K562 (cell line): ENCODE measurements at regions not wholly inside any gene's neighbourhood (a gene's known extent, or its start where the extent isn't known, plus 50 kb on each side); places are given as distances from the start of the nearest gene placed in this dataset.

Experiments used
- CBX5 ChIP-seq: IDR thresholded peaks from 2 replicates; pipeline ENCODE4 v1.6.1; 2014; ENCODE audit warnings: low read depth, borderline replicate concordance
- CTCF ChIP-seq, 3 experiments: IDR thresholded peaks in 2 of 3; conservative IDR thresholded peaks in 1 of 3; 2 replicates each; pipeline ENCODE4 v1.5.1; 2011 to 2012; ENCODE audit warnings: low read length in 3 of 3, mild to moderate bottlenecking in 3 of 3, control low read depth in 2 of 3, improper control_type of control experiment in 1 of 3, inconsistent platforms in 1 of 3, low read depth in 1 of 3, mixed read lengths in 1 of 3, moderate library complexity in 1 of 3; ENCODE audit not compliant: insufficient read depth in 2 of 3
- GATAD2B ChIP-seq: fragments of 450-650 bp; IDR thresholded peaks from 2 replicates; pipeline ENCODE4 v1.6.1; 2017; ENCODE audit warnings: mild to moderate bottlenecking, borderline replicate concordance
- GTF2F1 ChIP-seq: IDR thresholded peaks from 2 replicates; pipeline ENCODE4 v1.6.1; 2011; ENCODE audit warnings: low read depth, low read length, improper control_type of control experiment
- POLR2A ChIP-seq: fragments of 450-650 bp; conservative IDR thresholded peaks from 2 replicates; pipeline ENCODE4 v1.6.1; 2016
- POLR2AphosphoS5 ChIP-seq: IDR thresholded peaks from 2 replicates; pipeline ENCODE4 v1.6.1; 2011; ENCODE audit warnings: mild to moderate bottlenecking, low read depth, low read length, moderate library complexity; ENCODE audit not compliant: control insufficient read depth, insufficient read depth
- PTBP1 ChIP-seq: fragments of 200-400 bp; formaldehyde crosslinking; IDR thresholded peaks from 2 replicates; pipeline ENCODE4 v1.6.1; 2017; ENCODE audit warnings: low read depth, low read length
- RBBP5 ChIP-seq: fragments of 200-600 bp; sonication (generic); IDR thresholded peaks from 2 replicates; pipeline ENCODE4 v1.6.1; 2012; ENCODE audit warnings: borderline replicate concordance, mild to moderate bottlenecking, low read length, control low read depth, inconsistent platforms; ENCODE audit not compliant: insufficient read depth, poor library complexity, severe bottlenecking
- RBM14 ChIP-seq: fragments of 200-400 bp; formaldehyde crosslinking; IDR thresholded peaks from 2 replicates; pipeline ENCODE4 v1.6.1; 2018; ENCODE audit warnings: low read depth, mild to moderate bottlenecking, low read length, moderate library complexity, borderline replicate concordance; ENCODE audit not compliant: insufficient read depth
- SIX5 ChIP-seq, 2 experiments: IDR thresholded peaks; 2 replicates each; pipeline ENCODE4 v1.6.1; 2011; ENCODE audit warnings: low read length in 2 of 2, borderline replicate concordance in 1 of 2, low read depth in 1 of 2, mild to moderate bottlenecking in 1 of 2, moderate library complexity in 1 of 2; ENCODE audit not compliant: insufficient read depth in 1 of 2

GRCh38 chr6:1059596-1059995 is 252.3 kb upstream of the FOXQ1 start:
- TF ChIP-seq PTBP1 (no peak), CBX5 (no peak), SIX5 (IDR thresholded peaks at IDR 0.05; ENCODE audit: borderline replicate concordance in 1 of 2, insufficient read depth in 1 of 2, low read depth in 1 of 2, low read length in 2 of 2) (no peak), GATAD2B (no peak), POLR2AphosphoS5 (no peak), POLR2A (no peak), RBM14 (no peak), CTCF (IDR thresholded peaks at IDR 0.05 in 2 of 3, conservative IDR thresholded peaks at IDR 0.05 in 1 of 3; ENCODE audit: insufficient read depth in 2 of 3, low read depth in 1 of 3, low read length in 3 of 3) (no peak), GTF2F1 (no peak), RBBP5 (no peak)
